Choroid plexus epithelial cell (primary cell): ENCODE measurements at regions not wholly inside any gene's neighbourhood (a gene's known extent, or its start where the extent isn't known, plus 50 kb on each side); places are given as distances from the start of the nearest gene placed in this dataset.
"Not testable (repeated sequence)": the region's sequence is repeated elsewhere in the genome, so short reads cannot be mapped to it uniquely, and the experiment has no call there.

Experiments used
- DNase-seq: peaks from one replicate; pipeline ENCODE4 v3.0.0-alpha.2; 2010; ENCODE audit warnings: low read depth
- H3K4me3 ChIP-seq: 2 replicates; pipeline ENCODE4 v1.5.1; 2011; ENCODE audit warnings: low read depth, mild to moderate bottlenecking, control low read depth, low read length, moderate library complexity
- TF ChIP-seq, protein P1 (sequence below): conservative IDR thresholded peaks from 2 replicates; pipeline ENCODE4 v1.5.1; 2011; ENCODE audit warnings: low read depth, mild to moderate bottlenecking, control low read depth, inconsistent platforms, low read length, moderate library complexity

DNA sequence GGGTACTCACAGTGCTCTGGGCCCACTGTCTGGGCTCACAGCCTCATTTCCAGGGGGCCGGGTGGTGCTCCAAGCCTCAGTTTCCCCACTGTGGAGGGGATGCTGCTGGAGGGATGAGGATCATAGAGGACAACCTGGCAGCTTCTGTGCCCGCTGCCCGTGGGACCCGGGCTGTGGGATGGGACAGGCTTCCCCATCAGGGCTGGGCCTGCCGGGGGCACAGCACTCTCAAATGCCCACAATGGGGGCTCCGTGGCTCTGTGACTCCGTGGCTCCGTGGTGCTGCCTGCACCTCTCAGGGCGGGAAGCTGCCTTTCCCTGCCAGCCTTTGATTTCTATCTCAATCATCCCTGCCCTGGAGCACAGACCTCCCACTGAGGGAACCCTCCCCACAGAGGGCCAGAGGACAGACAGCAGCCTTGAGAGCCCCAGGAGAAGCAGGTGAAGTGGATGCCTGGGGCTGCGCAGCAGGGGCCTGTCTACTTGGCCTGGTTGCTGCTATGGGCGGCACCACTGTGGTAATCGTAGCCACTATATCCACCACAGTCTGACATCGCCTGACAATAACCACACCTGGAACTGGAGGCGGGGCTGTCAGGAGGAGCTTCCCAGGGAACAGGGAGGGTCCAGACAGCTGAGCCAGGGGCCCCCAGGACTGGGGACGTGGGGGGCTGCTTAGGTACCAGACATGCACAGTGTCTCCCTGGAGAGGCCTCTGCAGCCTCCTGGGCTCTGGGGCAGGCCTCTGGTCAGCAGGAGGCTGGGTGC, 375.9 kb downstream of the TMEM121 start:
- DNase-seq: no peak
- TF ChIP-seq, protein P1, sequence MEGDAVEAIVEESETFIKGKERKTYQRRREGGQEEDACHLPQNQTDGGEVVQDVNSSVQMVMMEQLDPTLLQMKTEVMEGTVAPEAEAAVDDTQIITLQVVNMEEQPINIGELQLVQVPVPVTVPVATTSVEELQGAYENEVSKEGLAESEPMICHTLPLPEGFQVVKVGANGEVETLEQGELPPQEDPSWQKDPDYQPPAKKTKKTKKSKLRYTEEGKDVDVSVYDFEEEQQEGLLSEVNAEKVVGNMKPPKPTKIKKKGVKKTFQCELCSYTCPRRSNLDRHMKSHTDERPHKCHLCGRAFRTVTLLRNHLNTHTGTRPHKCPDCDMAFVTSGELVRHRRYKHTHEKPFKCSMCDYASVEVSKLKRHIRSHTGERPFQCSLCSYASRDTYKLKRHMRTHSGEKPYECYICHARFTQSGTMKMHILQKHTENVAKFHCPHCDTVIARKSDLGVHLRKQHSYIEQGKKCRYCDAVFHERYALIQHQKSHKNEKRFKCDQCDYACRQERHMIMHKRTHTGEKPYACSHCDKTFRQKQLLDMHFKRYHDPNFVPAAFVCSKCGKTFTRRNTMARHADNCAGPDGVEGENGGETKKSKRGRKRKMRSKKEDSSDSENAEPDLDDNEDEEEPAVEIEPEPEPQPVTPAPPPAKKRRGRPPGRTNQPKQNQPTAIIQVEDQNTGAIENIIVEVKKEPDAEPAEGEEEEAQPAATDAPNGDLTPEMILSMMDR: no peak
- H3K4me3 ChIP-seq: no peak overlapping the region

DNA sequence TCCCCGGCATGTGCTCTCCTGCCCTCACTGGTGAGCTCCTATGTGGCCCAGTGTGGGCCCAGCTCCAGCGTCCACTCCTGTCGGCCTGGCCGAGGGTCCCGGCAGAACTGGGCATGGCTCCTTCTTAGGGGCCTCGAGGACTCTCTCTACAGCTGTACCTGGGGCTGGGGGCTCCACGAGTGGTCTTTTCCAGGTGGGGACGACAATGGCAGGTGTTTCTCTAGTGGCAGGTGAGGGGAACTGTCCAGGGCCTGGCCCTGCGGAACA, 376.4 kb downstream of the TMEM121 start:
- not testable (repeated sequence) for H3K4me3 ChIP-seq, DNase-seq

DNA sequence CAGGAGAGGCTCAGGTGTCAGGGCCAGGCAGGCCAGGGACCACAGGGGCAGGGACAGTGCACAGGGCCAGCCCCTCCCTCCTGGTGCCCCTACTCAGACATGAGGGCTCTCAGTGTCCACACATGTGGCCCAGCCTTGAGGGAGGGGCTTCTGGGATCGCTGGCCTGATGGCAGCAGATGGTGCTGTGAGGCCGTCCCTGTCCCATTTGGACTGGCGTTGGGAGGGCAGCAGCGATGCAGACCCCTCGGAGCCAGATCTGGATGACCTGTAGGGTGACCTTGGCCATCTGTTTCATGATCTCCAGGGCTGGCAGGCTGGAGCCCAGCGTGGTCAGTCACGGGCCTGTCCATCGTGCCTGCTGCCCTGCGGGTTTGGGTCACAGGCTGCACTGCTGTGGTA, 377.6 kb downstream of the TMEM121 start:
- no peak overlapping the region for H3K4me3 ChIP-seq
- no peak for DNase-seq
- TF ChIP-seq, protein P1: no peak

DNA sequence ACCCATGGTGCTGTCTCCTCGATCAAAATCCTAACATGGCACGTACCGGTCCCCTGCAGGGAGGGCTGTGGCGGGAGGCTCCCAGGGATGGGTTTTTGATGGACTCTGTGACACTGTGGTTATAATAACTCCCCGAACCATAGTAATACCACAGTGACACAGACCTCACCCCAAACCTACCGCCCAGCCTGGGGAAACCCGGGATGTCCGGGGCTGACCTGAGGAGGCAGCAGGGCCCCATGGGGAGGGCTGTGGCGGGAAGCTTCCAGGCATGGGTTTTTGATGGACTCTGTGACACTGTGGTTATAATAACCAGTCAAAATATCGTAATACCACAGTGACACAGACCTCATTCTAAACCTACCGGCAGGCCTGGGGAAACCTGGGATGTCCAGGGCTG, 378.0 kb downstream of the TMEM121 start:
- DNase-seq: no peak
- H3K4me3 ChIP-seq: no peak overlapping the region
- TF ChIP-seq, protein P1: no peak

DNA sequence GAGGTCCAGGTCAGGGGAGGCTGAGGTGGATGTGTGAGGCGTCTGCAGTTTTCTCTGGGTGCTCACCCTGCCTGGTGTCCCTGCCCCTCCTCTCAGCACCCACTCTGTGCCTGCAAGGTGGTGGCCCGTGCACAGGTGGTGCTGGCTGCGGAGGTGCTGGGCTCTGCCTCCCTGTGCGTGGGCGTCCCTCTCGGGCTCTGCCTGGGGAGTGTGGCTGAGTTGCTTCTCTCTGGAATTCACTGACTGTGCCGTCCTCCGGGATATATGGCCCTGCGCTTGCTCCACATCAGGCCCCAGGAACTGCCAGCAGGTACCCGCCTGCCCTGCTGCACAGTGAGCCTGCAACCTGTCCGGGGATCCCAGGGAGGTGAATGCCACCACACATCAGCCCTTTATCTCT, 379.1 kb downstream of the TMEM121 start:
- DNase-seq: no peak
- H3K4me3 ChIP-seq: no peak overlapping the region
- TF ChIP-seq, protein P1: no peak

DNA sequence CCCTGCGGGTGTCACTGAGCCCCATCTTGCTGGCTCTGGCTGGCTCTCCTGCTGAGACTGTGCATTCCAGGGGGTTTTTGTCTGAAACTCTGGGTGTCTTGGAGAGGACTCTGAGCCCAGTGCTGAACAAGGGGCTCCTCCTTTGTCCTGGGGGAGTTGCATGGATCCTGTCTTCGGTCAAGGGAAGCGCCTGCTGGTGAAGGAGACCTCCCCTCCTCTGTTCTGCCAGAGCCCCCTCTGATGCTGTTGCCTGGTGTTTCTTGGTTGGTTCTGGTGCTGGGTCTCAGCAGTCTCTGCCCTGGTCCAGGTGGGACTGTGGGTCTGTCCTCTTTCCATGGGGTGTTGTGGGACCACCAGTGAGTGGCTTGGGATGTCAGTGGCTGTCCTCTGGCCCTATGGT, 380.9 kb downstream of the TMEM121 start:
- H3K4me3 ChIP-seq: no peak overlapping the region
- DNase-seq: no peak
- TF ChIP-seq, protein P1: no peak

DNA sequence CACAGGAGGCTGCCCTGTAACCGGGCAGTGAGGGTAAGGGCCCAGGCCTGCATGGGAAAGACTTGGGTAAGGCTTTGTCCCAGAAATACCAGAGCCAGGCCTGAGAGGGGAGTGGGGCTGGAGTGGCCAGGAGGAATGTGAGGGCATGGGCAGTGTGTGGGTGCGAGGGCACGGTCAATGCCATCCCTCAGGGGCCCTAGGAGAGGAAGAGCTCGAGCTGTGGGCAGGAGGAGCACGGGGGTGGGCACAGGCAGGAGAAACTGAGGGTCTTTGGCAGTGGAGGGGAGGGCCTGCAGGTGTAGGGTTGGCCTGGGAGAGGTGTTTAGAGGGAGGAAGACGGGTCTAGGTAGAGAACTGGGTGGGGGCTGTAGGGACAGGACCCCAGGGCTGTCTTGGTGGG, 381.6 kb downstream of the TMEM121 start:
- TF ChIP-seq, protein P1: no peak
- DNase-seq: no peak
- no peak overlapping the region for H3K4me3 ChIP-seq
